ENCODE measurements at regions not wholly inside any gene's neighbourhood (a gene's known extent, or its start where the extent isn't known, plus 50 kb on each side); places are given as distances from the start of the nearest gene placed in this dataset.

- POLR2A ChIA-PET, result no interaction called here
- no peak for DNase-seq (ENCODE audit: extremely low spot score)
Observed at GRCh38 chr12:112559784-112560183, 141.0 kb downstream of the PTPN11 start.

GRCh38 chr12:112564160-112564784, 145.5 kb downstream of the PTPN11 start:
- CTCF ChIA-PET, result interaction anchor here (1.1 kb wide), 1 partner anchor 16 kb away, joined by 4 read pairs; no protein-coding TSS in a partner anchor
- no peak for TF ChIP-seq CTCF (IDR thresholded peaks at IDR 0.05; ENCODE audit: control extremely low read depth, extremely low read depth, low read depth, missing control alignments)
- DNase-seq (ENCODE audit: extremely low spot score), result no peak
- POLR2A ChIA-PET, result no interaction called here

More at GRCh38 chr12:112559784-112560183, 141.0 kb downstream of the PTPN11 start:
- CTCF ChIA-PET, result no interaction called here
- TF ChIP-seq CTCF (IDR thresholded peaks at IDR 0.05; ENCODE audit: control extremely low read depth, extremely low read depth, low read depth, missing control alignments), result no peak

GRCh38 chr12:112568641-112569040, 149.9 kb downstream of the PTPN11 start:
- no peak for DNase-seq (ENCODE audit: extremely low spot score)
- ChIA-PET POLR2A (no interaction called here), CTCF (no interaction called here)
- no peak for TF ChIP-seq CTCF (IDR thresholded peaks at IDR 0.05; ENCODE audit: control extremely low read depth, extremely low read depth, low read depth, missing control alignments)

GRCh38 chr12:112570096-112570495, 151.3 kb downstream of the PTPN11 start:
- DNase-seq (ENCODE audit: extremely low spot score), result no peak
- TF ChIP-seq CTCF (IDR thresholded peaks at IDR 0.05; ENCODE audit: control extremely low read depth, extremely low read depth, low read depth, missing control alignments), result no peak
- ChIA-PET POLR2A (no interaction called here), CTCF (no interaction called here)

GRCh38 chr12:112573141-112573540, 154.4 kb downstream of the PTPN11 start:
- DNase-seq (ENCODE audit: extremely low spot score), result no peak
- POLR2A ChIA-PET, result no interaction called here
- TF ChIP-seq CTCF (IDR thresholded peaks at IDR 0.05; ENCODE audit: control extremely low read depth, extremely low read depth, low read depth, missing control alignments), result no peak
- CTCF ChIA-PET, result no interaction called here

- ChIA-PET CTCF (no interaction called here), POLR2A (no interaction called here)
- TF ChIP-seq CTCF (IDR thresholded peaks at IDR 0.05; ENCODE audit: control extremely low read depth, extremely low read depth, low read depth, missing control alignments), result no peak
- no peak for DNase-seq (ENCODE audit: extremely low spot score)
Observed at GRCh38 chr12:112574896-112575558, 156.3 kb downstream of the PTPN11 start.

Measured in GM10248 (cell line).